GM19099 (cell line): ENCODE measurements at regions not wholly inside any gene's neighbourhood (a gene's known extent, or its start where the extent isn't known, plus 50 kb on each side); places are given as distances from the start of the nearest gene placed in this dataset.

Experiments used
- POLR2A ChIP-seq: IDR thresholded peaks from 3 replicates; pipeline ENCODE4 v1.6.1; 2011; ENCODE audit warnings: low read depth; ENCODE audit not compliant: insufficient read length; ENCODE audit errors: extremely low read depth

DNA sequence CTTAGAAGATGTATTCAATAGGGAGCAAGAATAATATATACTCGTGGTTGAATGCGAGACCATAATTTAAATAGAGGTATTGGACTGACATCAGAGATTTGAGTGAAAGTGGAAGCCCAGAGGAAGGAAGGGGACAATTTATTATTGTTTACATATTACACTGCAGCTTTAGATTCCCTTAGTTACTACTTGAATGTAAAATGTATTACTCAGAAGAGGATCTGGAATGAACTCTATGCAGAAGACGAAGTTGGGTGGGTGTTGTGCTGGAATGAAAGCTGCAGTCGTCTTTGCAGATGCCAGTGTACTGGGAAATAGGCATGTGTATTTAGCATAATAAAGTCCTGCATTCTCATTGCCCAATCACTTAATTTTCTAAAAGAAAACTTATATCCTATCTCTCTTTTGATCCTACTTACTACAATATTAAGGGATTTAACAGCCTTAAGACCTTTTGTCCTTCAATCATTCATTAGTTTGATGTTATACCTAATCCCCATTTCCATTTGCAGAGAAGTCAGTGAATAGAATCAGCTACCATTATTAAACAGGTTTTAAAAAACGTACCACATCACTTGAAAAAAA lies 570.7 kb upstream of the WWC1 start:
- no peak for TF ChIP-seq POLR2A

DNA sequence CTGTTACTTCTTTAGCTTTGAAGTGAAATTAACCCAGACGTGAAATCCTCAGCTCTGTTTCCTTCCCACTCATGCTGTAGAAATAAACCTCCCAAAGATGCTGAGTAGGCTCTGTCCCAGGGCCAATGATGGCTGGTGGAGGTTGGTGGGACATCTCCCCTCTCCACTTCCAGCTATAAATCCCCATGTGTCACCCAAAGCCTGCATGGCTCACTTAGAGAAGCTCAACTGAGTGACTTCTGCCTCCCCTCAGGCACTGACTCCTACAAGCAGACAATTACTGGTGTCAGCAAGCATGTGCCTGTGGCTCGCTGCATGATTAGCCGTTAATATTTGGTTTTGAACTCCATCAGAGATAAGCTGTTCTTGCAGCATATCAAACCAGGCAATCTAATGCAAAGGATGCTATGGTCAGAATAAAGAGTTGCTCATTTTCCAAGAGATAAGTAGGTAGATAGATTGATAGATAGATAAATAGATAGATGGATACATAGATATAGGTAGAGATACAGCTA lies 569.5 kb upstream of the WWC1 start:
- no peak for TF ChIP-seq POLR2A

- no peak for TF ChIP-seq POLR2A
Measured at GRCh38 chr5:167723254-167723871, 568.1 kb upstream of the WWC1 start.

GRCh38 chr5:167725264-167725663 lies 566.2 kb upstream of the WWC1 start:
- TF ChIP-seq POLR2A: no peak

- no peak for TF ChIP-seq POLR2A
Measured at GRCh38 chr5:167725741-167726140, 565.7 kb upstream of the WWC1 start.

DNA sequence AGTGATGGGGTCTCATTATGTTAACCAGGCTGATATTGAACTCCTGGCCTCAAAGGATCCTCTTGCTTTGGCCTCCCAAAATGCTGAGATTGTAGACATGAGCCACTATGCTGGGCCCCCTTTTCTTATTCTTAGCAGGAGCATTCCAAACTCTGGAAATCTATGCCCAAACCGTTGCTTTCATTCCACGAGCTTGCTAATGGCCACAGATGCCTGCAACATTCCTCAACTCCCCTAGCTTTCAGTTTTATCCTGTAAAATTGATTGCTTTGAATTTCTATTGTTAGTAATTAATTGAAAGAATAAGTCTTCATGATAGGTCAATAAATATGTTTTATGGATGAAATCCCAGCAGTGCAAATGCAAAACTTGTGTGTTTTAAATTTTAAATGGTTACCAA lies 564.8 kb upstream of the WWC1 start:
- TF ChIP-seq POLR2A: no peak

DNA sequence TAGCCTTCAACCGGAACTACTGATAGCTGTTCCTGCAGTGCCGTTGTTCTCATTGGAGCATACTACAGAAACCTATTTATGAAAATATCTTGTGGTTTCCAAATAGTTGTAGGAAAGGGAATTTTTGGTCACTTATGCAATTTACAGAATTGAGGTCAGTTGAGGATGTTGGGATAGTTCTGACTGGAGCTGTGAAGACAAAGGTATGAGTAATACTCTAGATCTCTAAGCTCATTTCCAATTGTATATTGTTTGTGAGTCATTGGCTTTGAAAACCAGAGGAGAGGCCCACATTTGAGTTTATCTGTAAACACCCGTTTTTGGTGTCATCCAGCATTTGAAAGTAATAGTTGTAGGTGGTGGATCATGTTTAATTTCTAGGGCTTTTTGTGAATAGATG lies 561.3 kb upstream of the WWC1 start:
- TF ChIP-seq POLR2A: no peak

DNA sequence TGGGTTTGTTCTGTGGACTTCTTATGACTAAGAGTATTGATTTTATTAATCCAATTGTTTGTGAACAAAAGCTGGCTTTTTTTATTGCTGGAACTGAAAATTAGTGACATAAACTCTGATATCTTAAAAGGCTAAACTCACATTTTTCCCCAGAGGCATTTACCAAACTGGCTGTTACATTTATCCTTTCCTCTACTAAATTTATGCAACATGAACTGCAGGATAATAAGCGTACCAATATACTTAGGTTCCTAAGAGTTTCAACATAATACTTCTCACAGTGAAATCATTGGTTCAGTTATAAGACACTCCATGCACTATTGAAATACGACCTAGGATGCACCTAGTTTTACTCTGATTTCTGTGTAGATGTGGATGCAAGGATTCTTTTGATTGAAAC lies 560.8 kb upstream of the WWC1 start:
- no peak for TF ChIP-seq POLR2A

GRCh38 chr5:167731951-167732350 lies 559.5 kb upstream of the WWC1 start:
- TF ChIP-seq POLR2A: no peak

DNA sequence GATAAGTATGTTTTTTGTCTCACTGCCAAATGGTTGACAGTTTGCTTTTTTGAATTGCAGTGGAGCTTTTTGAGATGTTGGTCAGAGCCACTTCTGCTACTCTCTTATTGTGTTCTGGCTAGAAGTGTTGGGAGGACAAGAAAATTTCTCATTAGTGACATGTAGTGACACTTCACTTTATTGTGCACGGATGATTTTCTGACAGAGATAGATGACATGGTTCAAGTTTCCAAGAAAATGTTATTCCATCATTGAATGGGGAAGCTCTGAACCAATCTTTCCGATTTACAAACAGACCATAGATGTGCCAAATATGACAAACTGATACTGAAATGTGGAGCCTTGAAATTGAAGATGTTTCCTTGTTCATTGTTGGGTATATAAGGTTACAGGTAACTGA lies 558.9 kb upstream of the WWC1 start:
- TF ChIP-seq POLR2A: no peak

GRCh38 chr5:167736992-167737391 lies 554.5 kb upstream of the WWC1 start:
- TF ChIP-seq POLR2A: no peak

- no peak for TF ChIP-seq POLR2A
Measured at GRCh38 chr5:167743695-167744464, 547.6 kb upstream of the WWC1 start.

DNA sequence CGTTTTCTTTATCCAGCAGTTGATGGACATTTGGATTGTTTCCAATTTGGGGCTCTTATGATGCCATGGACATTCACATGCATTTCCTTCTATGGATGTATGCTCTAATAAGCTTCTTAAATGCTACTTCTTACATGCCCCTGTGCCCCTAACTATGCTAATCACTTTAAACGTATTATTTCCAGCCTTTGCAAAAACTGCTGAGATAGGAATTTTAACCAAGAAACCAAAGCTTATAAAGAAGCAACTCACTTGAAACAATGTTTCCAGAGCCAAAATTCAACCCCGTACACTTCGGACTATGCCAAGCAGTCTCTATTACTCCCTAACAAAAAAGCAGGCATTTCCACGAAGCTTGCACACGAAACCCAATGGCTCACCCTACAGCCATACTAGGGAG lies 545.6 kb upstream of the WWC1 start:
- no peak for TF ChIP-seq POLR2A

- no peak for TF ChIP-seq POLR2A
Measured at GRCh38 chr5:167750586-167750985, 540.9 kb upstream of the WWC1 start.

GRCh38 chr5:167752936-167753335 lies 538.5 kb upstream of the WWC1 start:
- TF ChIP-seq POLR2A: no peak
